ENCODE measurements at regions not wholly inside any gene's neighbourhood (a gene's known extent, or its start where the extent isn't known, plus 50 kb on each side); places are given as distances from the start of the nearest gene placed in this dataset.

DNA sequence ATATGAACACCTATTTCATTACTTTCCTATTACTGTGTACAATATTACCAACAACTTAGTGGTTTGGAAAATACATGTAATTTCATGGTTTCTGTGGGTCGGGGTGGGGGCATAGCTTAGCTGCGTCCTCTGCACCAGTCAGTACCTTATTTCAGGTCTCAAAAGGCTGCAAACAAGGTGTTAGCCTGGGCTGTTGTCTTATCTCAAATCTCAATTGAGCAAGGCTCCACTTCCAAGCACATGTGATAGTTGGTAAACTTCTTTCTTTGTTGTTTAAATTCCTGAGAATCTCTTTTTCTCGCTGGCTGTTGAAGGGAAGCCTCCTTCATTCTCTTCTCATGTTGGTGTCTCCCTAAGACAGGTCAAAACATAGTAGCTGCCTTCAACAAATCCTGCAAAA, 485.4 kb downstream of the AMY1C start:
- Histone ChIP-seq H3K9me3 (replicated peaks; ENCODE audit: control insufficient read depth, insufficient read depth, low read length) (no peaks in the 10 kb centered on the region), H3K4me1 (ENCODE audit: control insufficient read depth, insufficient read depth, low read length) (no peaks in the 10 kb centered on the region), H3K4me3 (no peak overlapping the region), H3K27ac (ENCODE audit: control insufficient read depth, insufficient read depth) (no peak overlapping the region), H2AFZ (ENCODE audit: control insufficient read depth, low read depth, low read length) (no peak overlapping the region), H3K79me2 (ENCODE audit: control insufficient read depth, insufficient read depth, low read length) (no peaks in the 10 kb centered on the region), H3K4me2 (ENCODE audit: control insufficient read depth, insufficient read depth) (no peak overlapping the region), H4K20me1 (ENCODE audit: control insufficient read depth, insufficient read depth) (no peaks in the 10 kb centered on the region), H3K36me3 (ENCODE audit: control insufficient read depth in 2 of 2, insufficient read depth in 2 of 2, low read length in 1 of 2) (no peaks in the 10 kb centered on the region), H3K9ac (ENCODE audit: control insufficient read depth, insufficient read depth, low read length) (no peak overlapping the region), H3K27me3 (replicated peaks in 1 of 2; ENCODE audit: control insufficient read depth in 2 of 2, insufficient read depth in 2 of 2, low read length in 1 of 2) (no peaks in the 10 kb centered on the region)
- ChIA-PET SMC1A (ENCODE audit: uncharacterized antibody, unreplicated experiment) (no interaction called here), POLR2A (no interaction called here), CTCF (no interaction called here), RAD21 (ENCODE audit: unreplicated experiment) (no interaction called here)
- in situ Hi-C loops (cut with MboI) = no loop called here
- intact Hi-C loops (cut with micrococcal nuclease; ENCODE audit: unreplicated experiment) = no loop called here
- no TSS peak for BruUV-seq (replicated peaks)
- ATAC-seq (no peak), DNase-seq (ENCODE audit: low read depth, low spot score) (no peak), FAIRE-seq (no peak)
- 4% methylated on average over 3 of the region's 3 CpGs for WGBS (ENCODE audit: insufficient coverage, insufficient replicate concordance, low lambda C conversion rate, missing lambda C conversion rate)
- TF ChIP-seq RAD51 (IDR thresholded peaks at IDR 0.05) (no peak), CTCF (IDR thresholded peaks at IDR 0.05 in 2 of 3, conservative IDR thresholded peaks at IDR 0.05 in 1 of 3; ENCODE audit: control insufficient read depth in 2 of 3, extremely low read depth in 1 of 3, insufficient read depth in 1 of 3, low read depth in 3 of 3, low read length in 3 of 3) (no peak), KLF5 (IDR thresholded peaks at IDR 0.05; ENCODE audit: partially characterized antibody) (no peak), E2F4 (IDR thresholded peaks at IDR 0.05; ENCODE audit: low read depth, low read length) (no peak), EED (IDR thresholded peaks at IDR 0.05; ENCODE audit: low read depth) (no peak), MLLT1 (IDR thresholded peaks at IDR 0.05) (no peak), NR2C2 (IDR thresholded peaks at IDR 0.05; ENCODE audit: borderline replicate concordance, control insufficient read depth, insufficient read length, low read depth) (no peak), ESRRA (IDR thresholded peaks at IDR 0.05; ENCODE audit: low read length) (no peak), REST (IDR thresholded peaks at IDR 0.05; ENCODE audit: low read depth, low read length) (no peak), KDM1A (IDR thresholded peaks at IDR 0.05; ENCODE audit: borderline replicate concordance) (no peak), CHD2 (IDR thresholded peaks at IDR 0.05; ENCODE audit: borderline replicate concordance, low read depth, low read length) (no peak)
- TF ChIP-seq, protein P1, sequence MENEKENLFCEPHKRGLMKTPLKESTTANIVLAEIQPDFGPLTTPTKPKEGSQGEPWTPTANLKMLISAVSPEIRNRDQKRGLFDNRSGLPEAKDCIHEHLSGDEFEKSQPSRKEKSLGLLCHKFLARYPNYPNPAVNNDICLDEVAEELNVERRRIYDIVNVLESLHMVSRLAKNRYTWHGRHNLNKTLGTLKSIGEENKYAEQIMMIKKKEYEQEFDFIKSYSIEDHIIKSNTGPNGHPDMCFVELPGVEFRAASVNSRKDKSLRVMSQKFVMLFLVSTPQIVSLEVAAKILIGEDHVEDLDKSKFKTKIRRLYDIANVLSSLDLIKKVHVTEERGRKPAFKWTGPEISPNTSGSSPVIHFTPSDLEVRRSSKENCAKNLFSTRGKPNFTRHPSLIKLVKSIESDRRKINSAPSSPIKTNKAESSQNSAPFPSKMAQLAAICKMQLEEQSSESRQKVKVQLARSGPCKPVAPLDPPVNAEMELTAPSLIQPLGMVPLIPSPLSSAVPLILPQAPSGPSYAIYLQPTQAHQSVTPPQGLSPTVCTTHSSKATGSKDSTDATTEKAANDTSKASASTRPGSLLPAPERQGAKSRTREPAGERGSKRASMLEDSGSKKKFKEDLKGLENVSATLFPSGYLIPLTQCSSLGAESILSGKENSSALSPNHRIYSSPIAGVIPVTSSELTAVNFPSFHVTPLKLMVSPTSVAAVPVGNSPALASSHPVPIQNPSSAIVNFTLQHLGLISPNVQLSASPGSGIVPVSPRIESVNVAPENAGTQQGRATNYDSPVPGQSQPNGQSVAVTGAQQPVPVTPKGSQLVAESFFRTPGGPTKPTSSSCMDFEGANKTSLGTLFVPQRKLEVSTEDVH (IDR thresholded peaks at IDR 0.05; ENCODE audit: low read depth, partially characterized antibody) = no peak
- TF ChIP-seq, protein P2, sequence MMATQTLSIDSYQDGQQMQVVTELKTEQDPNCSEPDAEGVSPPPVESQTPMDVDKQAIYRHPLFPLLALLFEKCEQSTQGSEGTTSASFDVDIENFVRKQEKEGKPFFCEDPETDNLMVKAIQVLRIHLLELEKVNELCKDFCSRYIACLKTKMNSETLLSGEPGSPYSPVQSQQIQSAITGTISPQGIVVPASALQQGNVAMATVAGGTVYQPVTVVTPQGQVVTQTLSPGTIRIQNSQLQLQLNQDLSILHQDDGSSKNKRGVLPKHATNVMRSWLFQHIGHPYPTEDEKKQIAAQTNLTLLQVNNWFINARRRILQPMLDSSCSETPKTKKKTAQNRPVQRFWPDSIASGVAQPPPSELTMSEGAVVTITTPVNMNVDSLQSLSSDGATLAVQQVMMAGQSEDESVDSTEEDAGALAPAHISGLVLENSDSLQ (IDR thresholded peaks at IDR 0.05) = no peak

Data from GM12878 (cell line).